HFFc6 (cell line): ENCODE measurements at regions not wholly inside any gene's neighbourhood (a gene's known extent, or its start where the extent isn't known, plus 50 kb on each side); places are given as distances from the start of the nearest gene placed in this dataset.

Experiments
- DNase-seq: peaks from one replicate; pipeline ENCODE4 v3.0.0-alpha.2; 2018
- H3K27ac Mint-ChIP-seq: 2 replicates; pipeline ENCODE4 v1.8.0; 2020; ENCODE audit warnings: mild to moderate bottlenecking, mixed read lengths
- H3K27me3 Mint-ChIP-seq: 2 replicates; pipeline ENCODE4 v1.8.0; 2021; ENCODE audit warnings: mild to moderate bottlenecking, moderate library complexity, mixed read lengths; ENCODE audit not compliant: insufficient read depth
- H3K36me3 Mint-ChIP-seq: 2 replicates; pipeline ENCODE4 v1.8.0; 2021; ENCODE audit warnings: low read depth, mixed read lengths
- H3K4me1 Mint-ChIP-seq: 2 replicates; pipeline ENCODE4 v1.8.0; 2020; ENCODE audit warnings: low read depth, mixed read lengths
- H3K4me3 Mint-ChIP-seq: 2 replicates; pipeline ENCODE4 v1.8.0; 2020; ENCODE audit warnings: mild to moderate bottlenecking, moderate library complexity, mixed read lengths
- H3K9me3 Mint-ChIP-seq: 2 replicates; pipeline ENCODE4 v1.8.0; 2020; ENCODE audit warnings: mild to moderate bottlenecking, mixed read lengths
- TF ChIP-seq, protein P1 (sequence below): fragments of 200-600 bp; sonication (generic); IDR thresholded peaks from 2 replicates; pipeline ENCODE4 v1.5.0; 2021; ENCODE audit warnings: antibody characterized with exemption, mild to moderate bottlenecking

DNA sequence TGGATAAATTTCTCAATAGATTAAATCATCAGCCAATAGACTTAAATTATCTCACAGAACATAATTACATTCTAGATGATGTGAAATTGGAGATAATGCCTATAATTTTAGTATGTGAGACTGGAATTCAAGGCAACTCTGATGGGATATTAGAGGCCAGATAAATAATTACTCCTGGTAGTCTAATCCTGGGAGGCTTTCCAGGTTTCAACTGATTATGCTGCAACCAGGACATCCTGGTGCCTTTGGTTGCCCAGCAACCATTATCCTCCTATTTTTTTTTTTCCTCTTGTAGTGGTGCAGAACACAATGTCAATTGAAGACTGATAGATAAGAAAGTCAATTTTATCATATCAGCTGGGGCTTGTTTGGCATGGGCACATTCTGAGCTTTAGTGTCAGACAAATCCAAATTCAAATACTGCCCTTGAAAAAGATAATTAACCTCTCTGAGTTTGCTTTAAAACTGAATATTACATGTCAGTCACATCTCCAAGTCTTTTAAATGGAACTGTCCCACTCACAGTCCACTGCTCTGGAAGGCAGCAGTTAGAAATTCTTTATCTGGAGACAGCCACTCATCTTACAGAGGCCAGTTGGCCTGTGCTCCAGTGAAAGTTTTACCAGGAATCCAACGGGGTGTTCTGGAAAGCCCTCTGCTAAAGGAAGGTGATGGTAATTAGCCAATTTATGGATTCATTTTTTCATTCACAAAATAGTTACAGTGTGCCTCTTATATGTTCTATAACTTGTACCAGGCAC is 95.3 kb upstream of the GUCY1A1 start:
- Mint-ChIP-seq H3K4me3 (no peak overlapping the region), H3K27me3 (peaks cover 2% of the 10 kb centered on the region; the same call in 1 of the 2 replicates), H3K27ac (no peak overlapping the region), H3K9me3 (peaks cover 13% of the 10 kb centered on the region; the same call in 1 of the 2 replicates), H3K36me3 (no peaks in the 10 kb centered on the region), H3K4me1 (no peaks in the 10 kb centered on the region)
- no peak for DNase-seq
- TF ChIP-seq, protein P1, sequence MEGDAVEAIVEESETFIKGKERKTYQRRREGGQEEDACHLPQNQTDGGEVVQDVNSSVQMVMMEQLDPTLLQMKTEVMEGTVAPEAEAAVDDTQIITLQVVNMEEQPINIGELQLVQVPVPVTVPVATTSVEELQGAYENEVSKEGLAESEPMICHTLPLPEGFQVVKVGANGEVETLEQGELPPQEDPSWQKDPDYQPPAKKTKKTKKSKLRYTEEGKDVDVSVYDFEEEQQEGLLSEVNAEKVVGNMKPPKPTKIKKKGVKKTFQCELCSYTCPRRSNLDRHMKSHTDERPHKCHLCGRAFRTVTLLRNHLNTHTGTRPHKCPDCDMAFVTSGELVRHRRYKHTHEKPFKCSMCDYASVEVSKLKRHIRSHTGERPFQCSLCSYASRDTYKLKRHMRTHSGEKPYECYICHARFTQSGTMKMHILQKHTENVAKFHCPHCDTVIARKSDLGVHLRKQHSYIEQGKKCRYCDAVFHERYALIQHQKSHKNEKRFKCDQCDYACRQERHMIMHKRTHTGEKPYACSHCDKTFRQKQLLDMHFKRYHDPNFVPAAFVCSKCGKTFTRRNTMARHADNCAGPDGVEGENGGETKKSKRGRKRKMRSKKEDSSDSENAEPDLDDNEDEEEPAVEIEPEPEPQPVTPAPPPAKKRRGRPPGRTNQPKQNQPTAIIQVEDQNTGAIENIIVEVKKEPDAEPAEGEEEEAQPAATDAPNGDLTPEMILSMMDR = no peak

DNA sequence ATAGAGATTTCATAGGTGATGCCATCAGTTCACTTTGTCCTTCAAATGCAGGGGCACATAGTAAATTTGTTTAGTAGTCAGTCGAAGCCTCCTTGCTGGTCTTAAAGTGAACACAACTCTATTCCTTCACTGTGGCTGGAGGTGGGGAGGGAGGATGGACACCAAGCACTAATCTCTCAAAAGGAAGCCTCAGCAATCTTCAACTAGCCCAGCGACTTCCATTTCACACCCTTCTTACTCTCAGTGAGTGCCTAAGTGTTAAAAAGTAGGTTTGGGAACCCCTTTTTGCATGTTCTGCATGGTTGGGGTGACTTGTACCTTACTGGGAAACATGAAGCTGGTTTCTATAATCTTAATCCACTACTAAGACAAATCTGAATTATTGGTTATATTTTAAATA is 96.0 kb upstream of the GUCY1A1 start:
- no peak for DNase-seq
- Mint-ChIP-seq H3K36me3 (no peaks in the 10 kb centered on the region), H3K4me1 (no peaks in the 10 kb centered on the region), H3K27me3 (peaks cover 2% of the 10 kb centered on the region; the same call in 1 of the 2 replicates), H3K9me3 (peaks cover 17% of the 10 kb centered on the region; the same call in 1 of the 2 replicates), H3K4me3 (no peak overlapping the region), H3K27ac (no peak overlapping the region)
- TF ChIP-seq, protein P1 = no peak

DNA sequence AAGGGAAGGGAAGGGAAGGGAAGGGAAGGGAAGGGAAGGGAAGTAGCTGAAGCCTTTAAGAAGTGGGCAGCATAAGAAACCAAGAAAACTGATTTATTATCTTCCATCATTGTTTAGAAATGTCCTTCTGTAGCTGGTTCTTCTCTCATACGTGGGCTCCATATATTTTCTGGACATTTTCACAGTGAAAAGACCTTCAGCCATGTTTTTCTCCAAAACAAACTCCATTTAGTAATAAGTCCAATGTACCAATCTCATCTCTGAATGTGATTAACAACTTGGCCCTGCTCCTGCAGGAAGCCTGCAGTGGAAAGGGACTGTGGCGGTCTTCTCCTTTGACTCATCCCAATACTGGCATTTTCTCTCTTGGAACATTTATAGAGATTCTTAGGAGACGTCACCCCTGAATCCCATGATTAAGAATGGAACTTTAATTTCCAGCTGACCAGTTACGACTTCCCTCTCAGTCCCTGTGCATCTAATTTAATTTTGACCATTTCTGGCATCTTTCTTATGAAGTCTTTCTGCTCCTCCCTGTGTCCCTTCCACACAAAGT is 96.6 kb upstream of the GUCY1A1 start:
- H3K36me3 Mint-ChIP-seq = no peaks in the 10 kb centered on the region
- H3K27ac Mint-ChIP-seq = no peak overlapping the region
- peaks cover 2% of the 10 kb centered on the region; the same call in 1 of the 2 replicates for H3K27me3 Mint-ChIP-seq
- H3K4me1 Mint-ChIP-seq = no peaks in the 10 kb centered on the region
- TF ChIP-seq, protein P1 = no peak
- peak; percentile 46 for DNase-seq
- peaks cover 17% of the 10 kb centered on the region; the same call in 1 of the 2 replicates for H3K9me3 Mint-ChIP-seq
- no peak overlapping the region for H3K4me3 Mint-ChIP-seq

DNA sequence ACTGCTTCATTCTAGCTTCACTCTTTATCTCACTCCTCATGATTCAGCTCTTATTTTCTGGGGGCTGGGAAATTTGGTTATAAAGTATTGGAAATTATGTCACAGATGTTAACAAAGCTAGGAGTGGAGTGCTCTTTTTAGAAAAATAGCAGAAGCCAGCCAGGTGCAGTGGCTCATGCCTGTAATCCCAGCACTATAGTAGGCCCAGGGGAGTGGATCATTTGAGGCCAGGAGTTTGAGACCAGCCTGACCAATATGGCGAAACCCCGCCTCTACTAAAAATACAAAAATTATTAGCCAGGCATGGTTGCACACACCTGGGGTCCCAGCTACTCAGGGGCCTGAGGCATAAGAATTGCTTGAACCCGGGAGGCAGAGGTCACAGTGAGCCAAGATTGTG is 97.2 kb upstream of the GUCY1A1 start:
- no peak for DNase-seq
- Mint-ChIP-seq H3K27me3 (peaks cover 2% of the 10 kb centered on the region; the same call in 1 of the 2 replicates), H3K4me3 (no peak overlapping the region), H3K27ac (no peak overlapping the region), H3K9me3 (peaks cover 17% of the 10 kb centered on the region; the same call in 1 of the 2 replicates), H3K36me3 (no peaks in the 10 kb centered on the region), H3K4me1 (no peaks in the 10 kb centered on the region)
- TF ChIP-seq, protein P1 = no peak

DNA sequence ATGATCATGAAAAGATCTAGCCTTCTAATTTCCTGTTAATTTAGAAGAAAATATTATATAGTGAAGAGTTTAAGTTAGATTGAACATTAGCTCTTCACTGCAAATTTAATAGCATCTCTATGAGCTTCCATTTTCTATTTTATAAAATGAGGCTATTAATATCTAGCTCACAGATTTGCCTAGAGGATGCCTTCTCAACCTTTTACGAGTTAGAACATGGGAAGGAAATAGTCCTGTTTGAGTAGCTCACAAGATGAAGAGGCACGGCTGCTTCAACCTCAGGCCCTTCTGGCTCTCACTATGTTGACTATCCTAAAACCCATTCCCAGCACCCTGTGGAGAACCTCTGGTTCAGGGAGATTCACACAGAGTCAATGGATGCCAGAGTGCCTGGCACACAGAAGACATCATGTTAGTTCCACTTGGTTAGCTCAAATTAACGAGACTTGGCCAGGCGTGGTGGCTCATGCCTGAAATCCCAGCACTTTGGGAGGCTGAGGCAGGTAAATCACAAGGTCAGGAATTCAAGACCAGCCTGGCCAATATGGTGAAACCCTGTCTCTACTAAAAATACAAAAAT is 97.9 kb upstream of the GUCY1A1 start:
- Mint-ChIP-seq H3K9me3 (peaks cover 17% of the 10 kb centered on the region; the same call in 1 of the 2 replicates), H3K4me1 (no peaks in the 10 kb centered on the region), H3K27ac (no peak overlapping the region), H3K27me3 (peaks cover 2% of the 10 kb centered on the region; the same call in 1 of the 2 replicates), H3K4me3 (no peak overlapping the region), H3K36me3 (no peaks in the 10 kb centered on the region)
- TF ChIP-seq, protein P1 = no peak
- DNase-seq = no peak
